GM21528 (cell line): ENCODE measurements at regions not wholly inside any gene's neighbourhood (a gene's known extent, or its start where the extent isn't known, plus 50 kb on each side); places are given as distances from the start of the nearest gene placed in this dataset.

Experiments
- ATAC-seq: cut with Tn5 transposase; IDR thresholded peaks from one replicate; pipeline ENCODE4 v1.9.1; 2021; ENCODE audit warnings: mild to moderate bottlenecking, moderate library complexity; ENCODE audit not compliant: unreplicated experiment, low FRiP score

GRCh38 chr3:99384596-99384995, 253.8 kb upstream of the COL8A1 start:
- ATAC-seq, result no peak

- ATAC-seq, result no peak
Observed at GRCh38 chr3:99376926-99377325, 261.5 kb upstream of the COL8A1 start.

GRCh38 chr3:99373846-99374210, 264.6 kb upstream of the COL8A1 start:
- no peak for ATAC-seq

- ATAC-seq, result no peak
Observed at GRCh38 chr3:99373088-99373845, 265.1 kb upstream of the COL8A1 start.

GRCh38 chr3:99366663-99367429, 271.5 kb upstream of the COL8A1 start:
- ATAC-seq, result no peak

- no peak for ATAC-seq
Observed at GRCh38 chr3:99365979-99366378, 272.4 kb upstream of the COL8A1 start.

GRCh38 chr3:99365396-99365795, 273.0 kb upstream of the COL8A1 start:
- no peak for ATAC-seq

- ATAC-seq, result no peak
Observed at GRCh38 chr3:99357131-99357530, 281.3 kb upstream of the COL8A1 start.

- no peak for ATAC-seq
Observed at GRCh38 chr3:99356696-99357095, 281.7 kb upstream of the COL8A1 start.

- no peak for ATAC-seq
Observed at GRCh38 chr3:99355465-99355864, 282.9 kb upstream of the COL8A1 start.

GRCh38 chr3:99352811-99353210, 285.6 kb upstream of the COL8A1 start:
- no peak for ATAC-seq

- no peak for ATAC-seq
Observed at GRCh38 chr3:99351122-99351521, 287.3 kb upstream of the COL8A1 start.

- ATAC-seq, result no peak
Observed at GRCh38 chr3:99348451-99348850, 289.9 kb upstream of the COL8A1 start.

GRCh38 chr3:99344216-99344615, 294.2 kb upstream of the COL8A1 start:
- ATAC-seq, result no peak

GRCh38 chr3:99342383-99342782, 296.0 kb upstream of the COL8A1 start:
- no peak for ATAC-seq

GRCh38 chr3:99339222-99339621, 299.2 kb upstream of the COL8A1 start:
- no peak for ATAC-seq

GRCh38 chr3:99332718-99333117, 305.7 kb upstream of the COL8A1 start:
- ATAC-seq, result no peak

- ATAC-seq, result no peak
Observed at GRCh38 chr3:99332276-99332675, 306.1 kb upstream of the COL8A1 start.

- ATAC-seq, result no peak
Observed at GRCh38 chr3:99330924-99331532, 307.4 kb upstream of the COL8A1 start.

- no peak for ATAC-seq
Observed at GRCh38 chr3:99330281-99330680, 308.1 kb upstream of the COL8A1 start.

GRCh38 chr3:99325402-99325801, 313.0 kb upstream of the COL8A1 start:
- no peak for ATAC-seq
